ENCODE measurements at regions not wholly inside any gene's neighbourhood (a gene's known extent, or its start where the extent isn't known, plus 50 kb on each side); places are given as distances from the start of the nearest gene placed in this dataset.

- TF ChIP-seq CTCF (IDR thresholded peaks at IDR 0.05) (no peak), TCF7L2 (IDR thresholded peaks at IDR 0.05; ENCODE audit: low read depth, low read length) (no peak)
These were observed 154.0 kb upstream of the TENM4 start for GRCh38 chr11:79594834-79595233.

Measured in Panc1 (cell line).